NCI-H2227 treated with DMSO at 0.1 percent for 48 hours (cell line): ENCODE measurements at regions not wholly inside any gene's neighbourhood (a gene's known extent, or its start where the extent isn't known, plus 50 kb on each side); places are given as distances from the start of the nearest gene placed in this dataset.

ENCODE experiments used
- DNase-seq: peaks from one replicate; lab custom pipeline; 2025; lab: John Stamatoyannopoulos, UW

DNA sequence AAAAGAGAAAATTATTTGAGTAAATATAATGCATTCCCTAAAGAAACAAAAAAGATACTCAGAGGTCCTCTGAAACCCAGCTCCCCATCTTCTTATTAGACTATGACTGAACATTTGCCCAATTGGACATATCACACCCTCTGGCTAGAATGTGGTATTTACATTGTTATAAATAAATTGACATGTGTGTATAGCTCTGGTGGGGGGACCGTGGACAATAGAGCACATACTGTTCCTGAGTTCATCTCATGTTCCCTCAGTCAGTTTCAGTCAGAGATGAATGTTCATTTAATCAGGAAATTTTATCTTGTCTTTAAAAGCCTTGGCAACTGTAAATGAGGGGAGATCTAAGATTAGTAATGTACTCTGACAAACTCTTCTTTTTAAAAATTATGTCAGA, 459.3 kb upstream of the ADAMTS5 start:
- DNase-seq, result no peak

DNA sequence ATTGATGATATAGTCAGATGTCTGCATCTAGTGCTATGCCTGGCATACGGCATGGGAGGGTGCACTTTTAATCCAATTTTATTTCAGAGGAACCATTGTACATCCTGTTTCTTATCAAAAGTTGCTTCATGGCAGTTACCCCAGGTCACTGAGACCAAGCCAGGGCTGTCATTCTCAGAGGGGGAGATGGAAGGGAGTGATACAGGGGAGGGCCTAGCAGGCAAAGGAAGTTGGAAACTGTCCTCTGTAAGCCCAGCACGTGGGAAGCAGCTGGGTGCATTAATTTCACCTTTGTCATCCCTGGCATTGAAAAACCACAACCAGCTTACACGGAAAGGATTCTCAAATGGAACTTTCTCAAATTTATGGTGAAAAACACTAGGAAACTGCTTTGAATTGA, 458.7 kb upstream of the ADAMTS5 start:
- DNase-seq, result no peak

DNA sequence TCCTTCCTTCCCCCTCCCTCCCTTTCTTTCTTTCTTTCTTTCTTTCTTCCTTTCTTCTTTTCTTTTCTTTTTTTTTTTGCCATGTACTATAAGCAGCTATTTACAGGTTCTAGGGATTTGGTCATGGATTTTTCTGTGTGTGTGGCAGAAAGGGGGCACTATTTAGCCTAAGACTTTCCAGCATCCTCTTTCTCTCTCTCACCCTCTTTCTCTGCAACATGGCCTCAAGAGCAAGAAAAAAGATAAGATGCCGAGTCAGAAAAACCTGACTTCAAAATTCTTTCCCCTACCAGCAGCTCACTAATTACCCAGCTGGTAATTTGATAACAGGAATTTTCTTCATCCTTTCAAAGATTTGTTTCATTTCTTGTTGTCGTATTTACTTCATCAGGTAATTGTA, 458.3 kb upstream of the ADAMTS5 start:
- DNase-seq, result no peak

DNA sequence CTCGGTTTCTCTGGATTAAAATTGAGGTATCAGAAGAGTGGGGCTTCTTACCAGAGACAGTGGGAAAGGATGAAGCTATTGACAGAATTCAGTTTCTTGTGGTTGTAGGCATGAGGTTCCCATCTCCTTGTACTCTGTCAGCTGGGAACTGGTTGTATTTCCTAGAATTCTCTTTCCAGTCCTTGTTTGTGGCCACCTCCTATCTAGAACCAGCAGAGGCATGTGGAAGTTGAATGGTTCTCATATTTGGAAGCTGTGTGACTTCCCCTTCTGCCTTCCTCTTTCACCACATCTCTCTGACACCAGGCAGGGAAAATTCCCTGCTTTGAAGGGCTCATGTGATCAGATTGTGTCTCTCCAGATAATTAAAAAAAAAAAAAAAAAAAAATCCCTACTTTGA, 457.7 kb upstream of the ADAMTS5 start:
- DNase-seq, result no peak

DNA sequence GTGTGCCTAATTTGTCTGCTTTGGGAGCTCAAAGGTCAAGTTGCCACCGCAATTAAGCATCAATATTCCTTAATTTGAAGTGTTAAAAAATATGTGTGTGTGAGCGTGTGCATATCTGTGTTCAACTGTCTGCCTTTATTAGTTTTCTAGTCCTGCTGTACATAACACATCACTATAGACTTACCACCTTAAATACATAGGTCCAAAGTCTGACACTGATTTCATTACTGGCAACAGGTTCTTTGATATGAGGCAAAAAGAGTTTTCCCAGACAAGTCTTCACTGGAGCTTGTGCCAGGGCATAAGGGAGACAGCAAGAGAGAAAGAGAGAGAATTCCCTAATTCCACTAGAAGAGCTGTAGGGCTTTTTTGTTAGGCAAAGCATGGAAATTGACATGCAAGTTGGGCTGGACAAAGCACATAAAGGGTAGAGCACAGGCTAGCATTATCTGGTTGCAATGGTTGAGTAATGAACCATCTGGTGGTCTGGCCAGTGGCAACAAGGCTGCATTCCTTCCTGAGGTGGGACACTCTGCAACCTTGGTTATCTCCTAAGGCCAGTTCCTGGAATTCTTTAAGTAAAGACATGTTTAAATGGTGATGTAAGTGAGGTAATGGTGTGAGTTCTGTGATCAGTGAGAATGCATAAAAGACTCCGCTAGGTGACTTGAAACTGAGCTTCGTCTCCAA, 457.2 kb upstream of the ADAMTS5 start:
- no peak for DNase-seq

DNA sequence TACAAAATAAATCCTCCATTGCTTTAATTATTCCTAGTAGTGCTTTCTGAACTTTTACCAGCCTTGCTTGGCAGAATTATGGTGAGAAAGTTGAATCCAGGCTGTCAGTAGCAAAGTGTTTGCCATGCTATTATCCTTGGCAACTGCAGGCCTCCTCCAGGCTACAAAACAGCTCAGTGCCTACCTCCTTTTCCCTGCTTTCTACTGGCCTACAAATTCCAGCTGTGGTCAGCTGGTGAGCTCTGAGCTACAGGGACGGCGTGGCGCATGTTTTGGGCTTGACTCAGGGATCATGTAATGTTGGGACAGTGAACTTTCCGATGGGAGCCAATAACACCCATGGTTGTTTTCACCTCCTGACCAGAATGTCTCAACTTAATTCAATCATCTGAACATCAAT, 456.1 kb upstream of the ADAMTS5 start:
- no peak for DNase-seq

DNA sequence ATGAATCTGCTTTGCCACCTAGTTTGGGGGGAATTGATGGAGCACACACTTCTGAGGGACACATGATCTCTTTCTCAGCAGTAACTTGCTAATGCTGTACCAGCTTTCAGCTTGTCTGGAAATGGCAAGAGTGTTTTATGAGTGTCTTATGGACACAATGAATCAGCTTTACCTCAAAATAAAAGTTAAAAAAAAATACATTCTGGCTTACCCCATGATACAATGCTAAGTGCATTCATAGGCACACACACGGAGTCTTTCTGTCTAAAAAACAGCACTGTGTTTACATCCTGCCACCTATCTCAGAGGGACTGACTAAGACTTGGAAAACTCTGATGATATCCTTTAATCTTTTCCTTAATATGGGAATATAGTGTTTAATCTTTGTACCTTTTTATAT, 455.5 kb upstream of the ADAMTS5 start:
- DNase-seq, result no peak

DNA sequence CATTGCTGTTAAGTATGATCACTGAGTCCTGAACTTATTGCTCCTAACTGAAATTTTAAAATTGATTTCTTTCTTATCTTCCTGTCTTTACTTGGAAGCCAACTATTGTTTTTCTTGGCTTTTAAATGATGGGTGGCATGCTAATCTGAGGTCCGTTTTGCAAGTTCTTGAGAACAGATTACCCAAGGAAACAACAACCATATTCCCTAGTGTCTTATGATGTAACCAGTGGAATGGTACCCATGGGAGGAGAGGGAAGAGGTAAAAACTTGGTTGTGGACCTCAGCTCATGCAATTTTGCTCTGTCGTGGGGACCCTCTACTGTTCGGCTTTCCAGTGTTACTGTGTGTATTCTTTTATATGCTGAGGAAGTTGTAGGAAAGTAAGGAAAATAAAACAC, 454.8 kb upstream of the ADAMTS5 start:
- no peak for DNase-seq

DNA sequence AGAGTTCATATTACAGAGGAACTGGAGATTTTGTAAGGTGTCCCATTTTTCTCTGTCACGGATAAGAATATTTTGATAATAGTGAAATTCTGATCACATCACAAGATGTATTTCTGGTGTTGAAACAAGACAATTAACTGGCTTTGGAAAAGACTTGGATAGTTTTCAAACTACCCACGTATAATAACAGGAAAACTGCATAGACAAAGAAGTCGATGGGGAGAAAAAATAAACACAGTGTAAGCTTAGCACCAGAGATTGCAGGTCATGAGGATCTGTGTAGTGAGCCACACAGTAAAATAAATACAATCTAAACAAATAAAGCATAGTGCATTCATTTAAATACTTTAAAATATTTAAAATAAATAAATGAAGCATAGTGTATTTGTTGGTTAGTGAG, 452.3 kb upstream of the ADAMTS5 start:
- no peak for DNase-seq

DNA sequence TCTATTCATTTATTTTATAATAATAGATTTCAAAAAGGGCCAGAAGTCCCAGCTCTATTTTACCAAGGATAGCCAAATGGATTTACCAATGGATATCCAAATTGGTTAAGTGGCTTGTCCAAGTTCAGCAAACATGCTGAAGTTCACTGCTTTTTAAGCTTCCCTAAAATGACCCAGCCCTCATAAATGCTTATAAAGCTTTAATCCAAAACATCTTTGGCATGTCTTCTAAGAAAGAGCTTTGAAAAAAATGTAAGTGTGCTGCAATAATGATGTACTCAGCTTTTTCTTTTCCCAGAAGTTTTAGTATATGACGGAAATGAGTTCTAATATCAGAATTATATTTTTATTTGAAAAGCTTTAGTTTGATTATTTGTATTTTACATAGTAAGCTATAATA, 451.5 kb upstream of the ADAMTS5 start:
- DNase-seq, result no peak

DNA sequence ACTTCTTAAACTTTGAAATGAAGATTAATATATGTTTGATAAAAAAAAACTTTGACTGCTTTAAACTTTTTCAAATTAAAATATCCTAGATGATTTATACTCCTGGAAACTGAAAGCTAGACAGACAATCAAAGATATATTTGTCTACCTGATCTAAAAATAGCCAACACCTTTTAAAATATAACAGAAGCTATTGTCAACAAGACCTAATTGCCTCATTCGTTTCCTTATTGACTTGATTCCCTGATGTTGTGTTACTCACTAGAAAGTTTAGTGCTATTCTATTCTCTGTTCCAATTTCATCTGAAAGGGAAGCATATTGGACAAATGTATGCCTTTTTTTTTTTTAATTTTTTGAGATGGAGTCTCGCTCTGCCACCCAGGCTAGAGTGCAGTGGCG, 445.6 kb upstream of the ADAMTS5 start:
- no peak for DNase-seq

DNA sequence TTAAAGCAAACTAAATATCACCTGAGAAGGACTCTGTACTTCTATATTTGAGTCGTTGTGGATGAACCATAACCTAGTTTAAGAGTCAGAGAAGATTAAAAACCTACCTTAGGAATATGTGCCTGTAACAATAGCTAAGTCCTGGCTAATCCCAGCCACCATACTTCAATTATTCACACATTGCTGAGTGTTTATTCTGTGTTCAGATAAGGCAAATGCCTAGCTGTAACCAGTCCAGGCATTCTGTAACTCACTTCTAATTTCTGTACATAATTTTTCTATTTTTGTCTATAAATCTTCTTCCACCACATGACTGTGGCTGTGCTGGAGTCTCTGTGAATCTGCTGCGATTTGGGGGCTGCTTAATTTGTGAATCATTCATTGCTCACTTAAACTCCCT, 441.9 kb upstream of the ADAMTS5 start:
- DNase-seq, result no peak

DNA sequence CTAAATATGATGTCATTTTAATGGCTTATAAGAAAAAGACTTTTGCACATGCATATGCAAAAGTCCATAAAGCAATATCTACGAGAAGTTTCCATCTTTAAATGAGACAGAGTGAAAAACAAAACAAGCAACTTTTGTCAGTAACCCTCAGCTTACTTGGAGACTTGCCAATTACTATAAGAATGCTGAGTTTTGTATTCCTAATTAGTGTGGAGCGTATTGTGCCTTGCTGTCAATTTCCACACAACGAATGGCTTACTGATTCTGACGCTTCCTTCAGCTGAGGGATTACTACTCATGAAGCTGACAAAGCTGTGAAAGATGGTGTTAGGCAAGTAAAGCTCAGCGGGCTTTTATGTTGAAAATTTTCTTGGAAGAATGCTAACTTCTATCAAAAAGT, 440.4 kb upstream of the ADAMTS5 start:
- DNase-seq, result no peak

DNA sequence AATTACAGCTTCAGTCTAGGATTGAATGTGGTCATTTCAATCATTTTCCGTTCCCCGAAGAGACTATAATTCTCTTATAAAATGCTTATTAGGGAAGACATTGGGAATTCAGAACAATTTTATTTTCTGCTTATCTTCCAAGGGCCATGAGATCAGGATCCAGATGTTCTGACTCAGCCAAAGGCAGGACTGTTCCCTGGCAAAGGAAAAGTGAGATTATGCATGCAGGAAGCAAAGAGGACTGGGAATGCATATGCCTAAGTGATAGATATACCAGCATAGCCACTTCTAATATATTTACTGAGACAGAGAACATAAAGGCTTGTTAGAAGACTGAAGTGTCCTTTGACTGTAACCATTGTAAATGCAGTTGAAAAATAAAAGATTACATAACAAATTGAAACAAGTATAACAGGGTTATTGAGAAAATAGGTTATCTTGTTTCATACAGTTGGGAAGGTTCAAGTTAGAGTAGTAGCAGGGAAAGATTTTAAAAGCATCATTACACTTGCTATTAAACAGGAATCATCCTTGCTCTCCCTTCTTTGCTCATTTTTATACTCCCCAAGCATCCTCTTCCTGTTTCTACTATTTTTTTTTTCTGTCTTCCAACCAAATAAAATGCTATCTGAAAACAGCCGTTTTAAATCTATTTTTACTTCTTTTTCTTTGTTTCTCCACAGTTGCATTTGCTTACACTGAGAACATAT, 439.6 kb upstream of the ADAMTS5 start:
- no peak for DNase-seq

DNA sequence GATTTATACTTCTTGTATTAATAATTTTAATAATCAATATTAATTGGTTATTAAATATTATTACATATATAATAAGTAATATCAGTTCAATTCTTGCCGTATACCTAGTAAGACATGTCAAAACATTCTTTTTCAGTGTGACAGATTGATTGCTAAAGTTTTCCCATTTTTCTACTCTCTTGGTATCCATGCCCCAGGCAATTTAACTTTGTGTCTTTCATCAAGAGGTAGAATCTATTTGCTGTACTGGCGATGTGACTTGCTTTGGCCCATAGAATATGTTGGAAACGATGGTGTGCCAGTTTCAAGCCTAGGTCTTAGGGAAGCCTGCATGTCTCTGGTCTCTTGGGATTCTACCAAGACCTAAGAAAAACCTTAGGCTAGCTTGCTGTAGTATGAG, 436.1 kb upstream of the ADAMTS5 start:
- DNase-seq, result no peak

DNA sequence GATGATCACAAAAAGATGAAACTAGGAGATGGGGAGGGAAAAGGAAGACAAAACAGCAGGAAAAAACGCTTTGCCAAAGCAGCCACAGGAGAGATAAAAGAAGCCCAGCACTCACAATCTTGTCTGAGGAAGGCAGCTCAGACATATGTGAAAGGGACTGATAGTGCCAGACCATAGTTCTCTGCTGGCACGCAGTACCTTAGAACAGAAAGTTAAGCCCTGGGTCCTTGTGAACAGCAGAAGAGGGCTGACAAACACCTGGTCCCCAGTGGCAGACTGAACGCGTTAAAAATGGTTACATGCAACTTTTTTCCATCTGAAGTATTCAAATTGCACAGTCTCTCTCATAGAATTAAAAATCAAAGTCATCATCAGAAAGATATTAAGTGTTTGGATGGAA, 433.2 kb upstream of the ADAMTS5 start:
- no peak for DNase-seq

DNA sequence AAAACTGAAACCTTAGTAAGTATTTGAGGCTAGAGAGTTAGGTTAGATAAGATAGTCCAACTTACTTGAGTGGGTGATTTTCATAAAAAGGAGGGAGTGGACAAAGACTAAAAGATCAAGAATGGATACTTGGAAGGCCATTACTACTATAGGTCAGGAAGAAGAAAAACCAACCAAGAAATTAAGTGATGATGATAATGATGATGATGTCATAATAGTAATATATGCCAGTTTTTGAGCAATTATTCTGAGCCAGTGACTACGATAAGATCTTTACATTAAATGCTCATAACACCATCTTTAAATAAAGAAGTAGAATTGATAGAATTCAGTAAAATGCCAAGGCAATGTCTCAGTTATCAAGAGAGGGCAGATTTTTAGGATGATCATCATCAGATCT, 430.7 kb upstream of the ADAMTS5 start:
- no peak for DNase-seq

DNA sequence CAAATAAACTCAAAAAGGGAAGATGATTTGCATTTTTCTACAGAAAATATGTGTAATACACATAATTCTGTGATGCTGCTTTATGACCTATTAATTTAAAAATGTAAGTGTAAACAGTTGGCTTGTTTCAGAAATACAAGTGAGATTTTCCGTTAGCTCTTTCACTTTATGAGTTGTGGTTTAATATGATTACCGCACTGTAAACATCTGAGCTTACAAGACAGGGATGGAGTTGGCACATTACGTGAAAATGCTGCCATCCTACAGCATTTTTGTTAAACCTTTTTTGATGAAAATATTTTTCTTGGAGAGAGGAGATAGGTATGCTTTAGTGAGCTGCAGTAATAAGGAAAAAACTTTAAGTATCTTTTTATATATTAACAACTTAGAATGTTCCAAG, 426.8 kb upstream of the ADAMTS5 start:
- no peak for DNase-seq

DNA sequence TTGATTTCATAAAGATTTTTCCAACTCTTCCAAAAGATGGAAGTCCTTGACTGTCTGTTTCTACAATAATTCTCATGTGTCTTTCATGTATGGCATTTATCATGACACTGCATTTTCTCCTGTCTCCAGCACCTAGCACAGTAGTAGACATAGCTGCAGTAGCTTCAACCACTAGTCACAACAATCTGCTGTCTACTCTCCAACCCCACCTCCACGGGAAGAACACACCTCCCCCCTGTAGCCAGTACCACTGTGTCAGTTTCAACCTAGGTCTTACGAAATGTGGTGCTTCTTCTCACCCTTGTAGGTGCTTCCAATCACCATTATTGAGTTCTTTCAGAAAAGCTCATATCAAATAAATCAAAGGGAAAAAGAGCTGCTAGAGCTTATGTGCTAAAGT, 425.1 kb upstream of the ADAMTS5 start:
- no peak for DNase-seq

DNA sequence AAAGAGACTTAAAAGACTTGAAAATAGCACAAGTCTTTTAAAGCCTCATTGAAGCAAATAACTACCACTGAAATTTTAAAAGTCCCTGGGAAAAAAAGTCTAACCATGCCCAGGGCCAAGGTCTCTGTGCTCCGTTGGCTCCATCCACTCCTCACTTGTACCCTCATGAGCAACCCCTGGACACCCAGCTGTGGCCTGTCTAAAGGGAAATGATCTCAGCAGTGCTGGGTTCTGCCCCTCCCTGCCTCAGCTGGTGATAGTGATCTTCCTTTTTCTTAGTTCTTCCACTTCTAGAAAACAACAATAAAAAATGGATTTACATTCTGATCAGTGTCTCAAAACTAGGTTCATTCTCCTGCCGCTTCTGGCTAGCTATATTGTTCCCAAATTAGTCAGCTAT, 423.5 kb upstream of the ADAMTS5 start:
- DNase-seq, result no peak

DNA sequence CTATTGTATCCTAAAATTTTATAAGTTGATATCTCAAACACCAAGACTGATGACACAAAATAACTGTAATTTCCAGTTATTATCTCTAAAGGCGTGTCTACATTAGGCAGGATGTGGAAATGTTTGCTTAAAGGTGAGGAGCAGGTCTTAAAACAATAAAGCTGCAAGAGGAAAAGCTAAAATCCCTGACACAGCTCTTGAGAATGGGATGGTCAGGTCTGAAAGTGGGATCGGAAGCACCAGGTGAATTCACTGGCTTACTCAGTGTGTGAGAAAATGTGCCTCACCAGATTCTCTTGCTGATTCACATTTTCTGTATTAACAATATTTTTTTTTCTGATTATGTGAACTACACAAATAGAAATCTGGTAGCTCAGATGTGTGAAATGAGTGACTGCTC, 421.9 kb upstream of the ADAMTS5 start:
- DNase-seq, result no peak

DNA sequence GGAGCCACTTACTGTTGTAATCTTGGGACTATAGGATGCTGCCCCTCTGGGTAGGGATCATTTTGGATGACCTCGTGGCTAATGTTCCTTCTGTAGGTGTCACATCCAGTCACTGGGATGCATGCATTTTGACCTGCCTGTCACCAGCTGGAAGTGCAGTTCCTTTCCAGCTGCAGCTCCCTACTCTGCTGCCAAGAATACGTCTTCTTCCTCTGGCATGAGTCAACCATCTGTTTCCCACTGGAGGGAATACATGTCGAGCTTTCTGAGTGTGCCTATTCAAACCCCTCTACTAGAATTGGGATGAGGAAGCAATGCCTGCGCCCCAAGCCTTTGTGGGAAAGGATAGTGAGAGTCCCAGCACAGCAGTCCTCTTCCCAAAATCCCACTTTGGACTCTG, 415.5 kb upstream of the ADAMTS5 start:
- DNase-seq, result no peak

DNA sequence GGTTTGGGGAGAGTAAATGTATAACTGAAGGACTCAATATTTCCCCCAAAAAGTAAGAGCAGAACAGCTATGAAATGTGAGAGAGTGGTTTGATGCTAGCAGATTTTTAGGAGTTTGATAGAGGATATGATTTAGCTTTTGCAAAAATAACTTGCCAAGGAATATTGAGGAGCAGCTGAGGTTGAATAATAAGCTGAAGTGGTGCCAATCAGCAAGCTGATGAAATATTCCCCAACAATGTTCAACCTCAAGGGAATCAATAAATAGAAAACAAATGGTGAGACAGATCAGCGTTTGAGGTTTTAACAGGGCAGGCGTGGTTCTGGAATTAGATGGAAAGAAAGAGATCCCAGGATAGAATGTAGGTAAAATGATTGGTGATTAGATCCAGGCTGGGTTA, 413.4 kb upstream of the ADAMTS5 start:
- DNase-seq, result no peak

DNA sequence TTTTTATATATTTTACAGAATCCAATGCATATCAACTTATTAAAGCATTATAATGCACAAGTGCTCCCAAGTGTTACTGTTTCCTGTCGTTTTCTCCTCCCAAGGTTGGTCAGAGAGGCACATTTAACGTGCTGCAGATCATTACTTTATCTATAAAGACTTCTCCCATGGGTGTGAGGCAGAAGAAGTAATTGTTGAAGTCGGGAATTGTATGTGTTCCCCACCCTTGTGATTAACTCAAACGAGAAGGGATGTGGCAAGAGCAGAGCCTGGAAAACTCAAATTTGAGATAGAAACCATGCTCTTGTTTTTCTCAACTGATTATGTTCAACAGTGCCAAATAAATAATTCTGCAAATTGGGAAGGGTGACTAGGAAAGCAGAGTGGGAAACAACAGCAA, 412.5 kb upstream of the ADAMTS5 start:
- no peak for DNase-seq
